HG03175 (cell line): ENCODE measurements at regions not wholly inside any gene's neighbourhood (a gene's known extent, or its start where the extent isn't known, plus 50 kb on each side); places are given as distances from the start of the nearest gene placed in this dataset.
A peak's percentile ranks its signal among the peaks of the same experiment; 100 is the strongest.

ENCODE experiments used
- ATAC-seq: cut with Tn5 transposase; IDR thresholded peaks from one replicate; pipeline ENCODE4 v1.9.1; 2021; ENCODE audit warnings: mild to moderate bottlenecking, moderate library complexity; ENCODE audit not compliant: unreplicated experiment

GRCh38 chr2:47315475-47315874 lies 53.6 kb upstream of the EPCAM start:
- no peak for ATAC-seq

DNA sequence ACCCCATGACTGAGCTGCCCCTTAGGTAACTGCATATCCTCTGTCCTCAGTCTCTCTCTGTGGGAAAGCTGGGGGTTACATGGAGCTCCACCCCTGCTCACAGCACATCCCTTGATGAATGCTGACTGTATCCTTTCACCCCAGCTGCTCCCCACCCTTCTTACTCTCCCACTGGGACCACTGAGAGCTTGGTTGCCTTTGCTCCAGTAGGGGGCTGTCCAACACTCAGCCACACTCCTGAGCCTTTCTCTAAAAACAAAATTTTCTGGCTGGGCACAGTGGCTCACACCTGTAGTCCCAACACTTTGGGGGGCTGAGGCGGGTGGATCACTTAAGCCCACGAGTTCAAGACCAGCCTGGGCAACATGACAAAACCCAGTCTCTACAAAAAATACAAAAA lies 55.4 kb upstream of the EPCAM start:
- no peak for ATAC-seq

- no peak for ATAC-seq
Measured at GRCh38 chr2:47313141-47313691, 55.9 kb upstream of the EPCAM start.

DNA sequence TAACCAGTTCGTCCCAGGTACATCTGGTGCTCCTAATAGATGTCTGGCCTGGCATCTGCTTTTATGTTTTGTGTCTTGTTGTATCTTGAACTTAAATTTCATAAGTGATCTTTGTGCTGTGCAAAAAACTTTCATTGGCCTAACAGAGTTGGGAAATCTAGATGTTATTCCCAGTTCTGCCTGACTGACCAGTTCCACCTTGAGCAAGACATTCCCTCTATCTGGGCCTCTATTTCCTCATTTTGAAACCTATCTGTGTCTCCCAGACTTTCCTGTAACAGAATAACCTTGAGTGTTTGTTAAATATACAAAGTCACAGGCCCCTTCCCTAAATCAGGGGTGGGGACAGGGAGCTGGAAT lies 56.6 kb upstream of the EPCAM start:
- ATAC-seq: no peak

- ATAC-seq: no peak
Measured at GRCh38 chr2:47311764-47312490, 57.2 kb upstream of the EPCAM start.

- peak; percentile 21 for ATAC-seq
Measured at GRCh38 chr2:47310801-47311560, 58.1 kb upstream of the EPCAM start.

DNA sequence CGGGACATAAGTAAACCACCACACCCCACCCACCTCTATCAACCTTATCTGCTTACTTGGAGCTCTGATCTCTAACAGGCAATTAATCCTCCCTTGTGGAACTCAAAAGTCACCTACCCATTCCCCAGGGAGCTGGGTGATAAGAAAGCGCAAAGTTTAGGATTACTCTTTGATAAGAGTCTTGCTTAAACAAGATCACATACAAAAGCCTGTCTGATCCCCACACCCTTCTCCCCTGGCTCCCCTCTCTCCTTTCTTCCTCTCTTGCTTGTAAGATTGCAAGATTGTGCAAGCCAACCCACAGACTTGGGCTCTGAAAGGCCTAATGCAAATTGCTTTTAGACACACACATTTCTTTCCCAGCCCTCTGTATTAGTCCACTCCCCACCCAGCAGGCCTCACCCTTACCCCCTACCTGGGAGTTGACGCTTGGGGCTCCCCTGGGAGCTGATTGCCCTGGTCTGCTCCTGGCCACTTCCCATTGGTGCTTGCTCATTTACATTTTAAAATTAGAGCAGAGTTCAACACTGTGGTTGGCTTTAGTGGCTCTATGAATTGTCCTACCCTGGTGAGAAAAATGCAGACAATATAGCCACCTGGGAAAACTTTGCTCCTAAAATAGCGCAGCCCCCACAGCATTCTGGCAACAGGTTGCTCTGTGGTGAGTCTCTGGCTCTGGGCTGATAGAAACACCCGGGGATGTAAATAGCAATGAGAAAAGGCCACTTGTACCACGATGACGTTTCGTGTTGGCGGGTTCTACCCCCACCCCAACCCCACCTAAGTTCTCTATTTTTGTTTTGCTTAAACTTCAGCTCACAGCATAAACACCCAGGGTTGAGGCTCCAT lies 58.9 kb upstream of the EPCAM start:
- ATAC-seq: peak; percentile 81

GRCh38 chr2:47309472-47309951 lies 59.6 kb upstream of the EPCAM start:
- ATAC-seq: peak; percentile 7

- no peak for ATAC-seq
Measured at GRCh38 chr2:47307066-47307465, 62.0 kb upstream of the EPCAM start.

DNA sequence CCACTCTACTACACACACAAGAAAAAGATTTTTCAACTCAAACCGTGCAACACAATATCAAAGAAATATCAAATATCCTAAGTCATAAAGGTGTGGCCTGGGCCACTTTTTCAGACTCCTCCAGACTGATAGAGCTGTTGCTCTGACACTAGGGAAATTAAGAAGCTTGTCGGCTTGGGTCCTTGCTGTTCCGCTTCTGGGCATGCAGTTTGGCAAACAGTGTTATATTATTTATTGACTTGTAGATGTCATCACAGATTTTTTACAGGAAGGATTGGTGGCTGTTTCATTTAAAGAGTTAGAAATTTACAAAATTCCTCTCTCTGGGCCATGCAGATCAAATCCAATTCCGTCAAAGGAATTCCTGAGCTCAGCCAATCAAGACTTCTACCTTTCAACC lies 64.5 kb upstream of the EPCAM start:
- no peak for ATAC-seq

- ATAC-seq: no peak
Measured at GRCh38 chr2:47303341-47304148, 65.6 kb upstream of the EPCAM start.

- no peak for ATAC-seq
Measured at GRCh38 chr2:47302308-47302707, 66.8 kb upstream of the EPCAM start.

DNA sequence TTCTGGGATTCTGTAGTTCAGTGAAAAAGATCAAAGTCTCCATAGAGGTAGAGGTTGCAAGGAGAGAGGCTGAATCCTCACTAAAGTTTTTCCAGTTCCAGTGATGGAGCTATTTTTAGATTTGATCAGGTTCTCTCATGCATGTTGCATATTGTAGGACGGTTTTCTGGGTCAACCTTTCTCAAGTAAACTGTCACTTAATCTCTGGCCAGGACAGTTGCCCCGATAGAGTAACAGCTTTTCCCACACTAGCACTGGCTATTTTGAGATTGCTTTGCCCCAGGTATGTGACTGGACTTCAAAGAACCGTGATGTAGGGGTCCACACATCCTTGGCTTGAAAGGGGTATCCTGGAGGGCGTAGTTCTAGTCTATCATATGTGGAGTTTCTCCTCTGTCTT lies 67.4 kb upstream of the EPCAM start:
- no peak for ATAC-seq

GRCh38 chr2:47301277-47301618 lies 67.9 kb upstream of the EPCAM start:
- peak; percentile 62 for ATAC-seq

- ATAC-seq: peak; percentile 69
Measured at GRCh38 chr2:47300609-47301276, 68.4 kb upstream of the EPCAM start.

DNA sequence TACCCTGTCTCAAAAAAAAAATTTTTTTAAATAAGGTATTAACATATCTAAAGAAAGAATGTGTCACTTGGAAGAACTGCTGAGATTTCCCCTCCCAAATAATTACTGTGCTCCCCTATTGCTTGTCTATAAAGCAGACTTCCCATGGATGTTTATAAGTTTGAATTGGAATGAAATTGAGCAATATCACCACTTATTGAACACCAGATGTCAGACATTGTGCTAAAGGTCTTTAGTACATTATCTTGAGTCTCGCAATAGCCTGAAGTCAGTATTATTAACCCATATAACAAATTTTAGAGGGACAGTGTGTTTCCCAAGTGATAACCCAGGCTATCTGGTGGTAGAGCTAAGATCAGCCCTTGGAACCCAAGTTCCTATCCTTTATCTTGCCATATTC lies 69.0 kb upstream of the EPCAM start:
- no peak for ATAC-seq

- ATAC-seq: no peak
Measured at GRCh38 chr2:47299555-47299954, 69.6 kb upstream of the EPCAM start.

- ATAC-seq: no peak
Measured at GRCh38 chr2:47298771-47299170, 70.3 kb upstream of the EPCAM start.

DNA sequence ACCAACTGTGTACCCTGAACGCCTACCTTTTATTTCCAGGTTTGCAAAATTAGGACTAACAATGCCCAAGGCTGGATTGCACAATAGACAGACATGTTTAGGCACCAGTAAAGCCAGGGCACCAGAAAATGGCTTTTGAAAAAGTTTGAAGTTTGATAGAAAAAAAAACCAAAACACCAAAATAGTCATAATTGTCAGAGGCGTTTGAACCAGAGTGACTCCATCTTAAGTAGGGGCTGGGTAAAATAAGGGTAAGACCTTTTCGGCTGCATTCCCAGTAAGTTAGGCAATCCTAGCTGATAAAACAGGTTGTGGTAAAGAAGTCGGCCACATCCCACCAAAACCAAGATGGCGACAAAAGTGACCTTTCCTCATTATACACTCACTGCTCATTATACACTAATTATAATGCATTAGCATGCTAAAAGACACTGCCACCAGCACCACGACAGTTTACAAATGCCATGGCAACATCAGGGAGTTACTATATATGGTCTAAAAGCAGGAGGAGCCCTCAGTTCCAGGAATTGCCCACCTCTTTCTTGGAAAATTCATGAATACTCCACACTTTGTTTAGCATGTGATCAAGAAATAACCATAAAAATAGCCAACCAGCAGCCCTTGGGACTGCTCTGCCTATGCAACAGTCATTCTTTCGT lies 71.2 kb upstream of the EPCAM start:
- no peak for ATAC-seq
